ENCODE measurements at regions not wholly inside any gene's neighbourhood (a gene's known extent, or its start where the extent isn't known, plus 50 kb on each side); places are given as distances from the start of the nearest gene placed in this dataset.

GRCh38 chr6:135630789-135631376 lies 133.3 kb upstream of the AHI1 start:
- Histone ChIP-seq H3K4me3 (ENCODE audit: low read depth in 1 of 3, low read length in 3 of 3) (no peak overlapping the region), H3K9me3 (ENCODE audit: control insufficient read depth in 2 of 2, insufficient read depth in 1 of 2, low read depth in 1 of 2, low read length in 1 of 2) (no peaks in the 10 kb centered on the region), H3K27me3 (ENCODE audit: control insufficient read depth in 3 of 3, insufficient read depth in 3 of 3, low read length in 3 of 3) (no peaks in the 10 kb centered on the region), H3K36me3 (ENCODE audit: control insufficient read depth in 3 of 3, insufficient read depth in 2 of 3, low read depth in 1 of 3, low read length in 3 of 3) (no peaks in the 10 kb centered on the region), H3K27ac (ENCODE audit: low read depth in 1 of 3, low read length in 2 of 3) (no peak overlapping the region), H3K4me1 (ENCODE audit: control insufficient read depth in 3 of 3, insufficient read depth in 2 of 3, low read depth in 1 of 3, low read length in 2 of 3) (no peaks in the 10 kb centered on the region)
- no peak for FAIRE-seq
- no peak for DNase-seq
- 67 to 81% (median 78%) methylated on average over 6 of the region's 6 CpGs for WGBS, 3 donors

DNA sequence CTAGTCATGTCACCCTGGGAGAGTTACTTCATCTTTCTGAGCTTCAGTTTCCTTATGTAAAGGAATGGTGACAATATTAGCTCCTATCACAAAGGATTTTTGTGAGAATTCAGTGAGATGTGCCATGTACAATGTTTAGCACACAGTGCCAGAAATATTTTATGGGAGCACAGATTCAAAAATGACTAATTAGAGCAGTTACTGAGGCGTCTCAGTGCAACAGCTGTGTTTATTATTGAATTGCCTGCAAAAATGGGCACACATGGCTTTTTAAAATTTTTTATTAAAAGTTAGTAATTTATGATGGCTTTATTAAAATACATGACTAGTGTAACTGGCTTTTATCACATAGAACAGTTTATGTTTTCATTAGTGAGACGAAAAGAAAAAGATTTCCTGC lies 134.3 kb upstream of the AHI1 start:
- H3K27me3 ChIP-seq (ENCODE audit: control insufficient read depth in 3 of 3, insufficient read depth in 3 of 3, low read length in 3 of 3), result no peaks in the 10 kb centered on the region
- no peaks in the 10 kb centered on the region for H3K9me3 ChIP-seq (ENCODE audit: control insufficient read depth in 2 of 2, insufficient read depth in 1 of 2, low read depth in 1 of 2, low read length in 1 of 2)
- H3K4me3 ChIP-seq (ENCODE audit: low read depth in 1 of 3, low read length in 3 of 3), result no peak overlapping the region
- 70 to 84% (median 83%) methylated on average over 2 of the region's 2 CpGs for WGBS, 3 donors
- no peak for FAIRE-seq
- DNase-seq, result no peak
- no peaks in the 10 kb centered on the region for H3K36me3 ChIP-seq (ENCODE audit: control insufficient read depth in 3 of 3, insufficient read depth in 2 of 3, low read depth in 1 of 3, low read length in 3 of 3)
- no peak overlapping the region for H3K27ac ChIP-seq (ENCODE audit: low read depth in 1 of 3, low read length in 2 of 3)
- no peaks in the 10 kb centered on the region for H3K4me1 ChIP-seq (ENCODE audit: control insufficient read depth in 3 of 3, insufficient read depth in 2 of 3, low read depth in 1 of 3, low read length in 2 of 3)

DNA sequence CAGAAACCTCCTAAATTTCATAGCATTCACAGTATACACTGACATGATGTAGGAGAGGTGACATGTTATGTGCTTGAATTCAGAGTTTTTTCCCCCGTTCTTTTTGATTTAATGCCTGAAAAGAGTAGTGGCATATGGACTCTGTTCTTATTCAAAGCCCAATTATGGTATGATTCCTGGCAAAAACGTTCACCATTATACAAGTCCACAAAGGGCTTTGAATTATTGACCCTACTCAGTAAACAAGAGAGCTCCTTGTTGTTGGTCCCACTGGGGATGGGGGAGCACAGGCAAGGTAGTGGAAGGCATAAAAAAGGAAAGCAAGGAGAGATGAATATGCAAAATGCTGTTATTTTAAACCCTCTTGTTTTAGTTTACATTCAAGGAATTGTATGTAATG lies 136.0 kb upstream of the AHI1 start:
- FAIRE-seq (no peak), DNase-seq (no peak)
- Histone ChIP-seq H3K36me3 (ENCODE audit: control insufficient read depth in 3 of 3, insufficient read depth in 2 of 3, low read depth in 1 of 3, low read length in 3 of 3) (no peaks in the 10 kb centered on the region), H3K4me1 (ENCODE audit: control insufficient read depth in 3 of 3, insufficient read depth in 2 of 3, low read depth in 1 of 3, low read length in 2 of 3) (no peaks in the 10 kb centered on the region), H3K9me3 (ENCODE audit: control insufficient read depth in 2 of 2, insufficient read depth in 1 of 2, low read depth in 1 of 2, low read length in 1 of 2) (no peaks in the 10 kb centered on the region), H3K27me3 (ENCODE audit: control insufficient read depth in 3 of 3, insufficient read depth in 3 of 3, low read length in 3 of 3) (no peaks in the 10 kb centered on the region), H3K27ac (ENCODE audit: low read depth in 1 of 3, low read length in 2 of 3) (no peak overlapping the region), H3K4me3 (ENCODE audit: low read depth in 1 of 3, low read length in 3 of 3) (no peak overlapping the region)
- 42 to 48% (median 45%) methylated on average over 2 of the region's 2 CpGs for WGBS, 3 donors

- Histone ChIP-seq H3K4me1 (ENCODE audit: control insufficient read depth in 3 of 3, insufficient read depth in 2 of 3, low read depth in 1 of 3, low read length in 2 of 3) (no peaks in the 10 kb centered on the region), H3K36me3 (ENCODE audit: control insufficient read depth in 3 of 3, insufficient read depth in 2 of 3, low read depth in 1 of 3, low read length in 3 of 3) (no peaks in the 10 kb centered on the region), H3K27ac (ENCODE audit: low read depth in 1 of 3, low read length in 2 of 3) (no peak overlapping the region), H3K4me3 (ENCODE audit: low read depth in 1 of 3, low read length in 3 of 3) (no peak overlapping the region), H3K27me3 (ENCODE audit: control insufficient read depth in 3 of 3, insufficient read depth in 3 of 3, low read length in 3 of 3) (no peaks in the 10 kb centered on the region), H3K9me3 (ENCODE audit: control insufficient read depth in 2 of 2, insufficient read depth in 1 of 2, low read depth in 1 of 2, low read length in 1 of 2) (no peaks in the 10 kb centered on the region)
- no peak for DNase-seq
- FAIRE-seq, result no peak
These were observed 140.2 kb upstream of the AHI1 start for GRCh38 chr6:135637701-135638100.

GRCh38 chr6:135638108-135638507 lies 140.6 kb upstream of the AHI1 start:
- FAIRE-seq, result no peak

GRCh38 chr6:135640048-135640447 lies 142.5 kb upstream of the AHI1 start:
- H3K36me3 ChIP-seq (ENCODE audit: control insufficient read depth in 3 of 3, insufficient read depth in 2 of 3, low read depth in 1 of 3, low read length in 3 of 3), result no peaks in the 10 kb centered on the region
- 92 to 96% (median 96%) methylated on average over 2 of the region's 2 CpGs for WGBS, 3 donors
- DNase-seq (no peak), FAIRE-seq (no peak)
- H3K4me1 ChIP-seq (ENCODE audit: control insufficient read depth in 3 of 3, insufficient read depth in 2 of 3, low read depth in 1 of 3, low read length in 2 of 3), result no peaks in the 10 kb centered on the region
- no peak overlapping the region for H3K27ac ChIP-seq (ENCODE audit: low read depth in 1 of 3, low read length in 2 of 3)
- H3K9me3 ChIP-seq (ENCODE audit: control insufficient read depth in 2 of 2, insufficient read depth in 1 of 2, low read depth in 1 of 2, low read length in 1 of 2), result no peaks in the 10 kb centered on the region
- no peak overlapping the region for H3K4me3 ChIP-seq (ENCODE audit: low read depth in 1 of 3, low read length in 3 of 3)
- no peaks in the 10 kb centered on the region for H3K27me3 ChIP-seq (ENCODE audit: control insufficient read depth in 3 of 3, insufficient read depth in 3 of 3, low read length in 3 of 3)

More at GRCh38 chr6:135638108-135638507, 140.6 kb upstream of the AHI1 start:
- Histone ChIP-seq H3K36me3 (ENCODE audit: control insufficient read depth in 3 of 3, insufficient read depth in 2 of 3, low read depth in 1 of 3, low read length in 3 of 3) (no peaks in the 10 kb centered on the region), H3K4me3 (ENCODE audit: low read depth in 1 of 3, low read length in 3 of 3) (no peak overlapping the region), H3K9me3 (ENCODE audit: control insufficient read depth in 2 of 2, insufficient read depth in 1 of 2, low read depth in 1 of 2, low read length in 1 of 2) (no peaks in the 10 kb centered on the region), H3K4me1 (ENCODE audit: control insufficient read depth in 3 of 3, insufficient read depth in 2 of 3, low read depth in 1 of 3, low read length in 2 of 3) (no peaks in the 10 kb centered on the region), H3K27me3 (ENCODE audit: control insufficient read depth in 3 of 3, insufficient read depth in 3 of 3, low read length in 3 of 3) (no peaks in the 10 kb centered on the region), H3K27ac (ENCODE audit: low read depth in 1 of 3, low read length in 2 of 3) (no peak overlapping the region)
- 86 to 91% (median 86%) methylated on average over 2 of the region's 2 CpGs for WGBS, 3 donors
- DNase-seq, result no peak

DNA sequence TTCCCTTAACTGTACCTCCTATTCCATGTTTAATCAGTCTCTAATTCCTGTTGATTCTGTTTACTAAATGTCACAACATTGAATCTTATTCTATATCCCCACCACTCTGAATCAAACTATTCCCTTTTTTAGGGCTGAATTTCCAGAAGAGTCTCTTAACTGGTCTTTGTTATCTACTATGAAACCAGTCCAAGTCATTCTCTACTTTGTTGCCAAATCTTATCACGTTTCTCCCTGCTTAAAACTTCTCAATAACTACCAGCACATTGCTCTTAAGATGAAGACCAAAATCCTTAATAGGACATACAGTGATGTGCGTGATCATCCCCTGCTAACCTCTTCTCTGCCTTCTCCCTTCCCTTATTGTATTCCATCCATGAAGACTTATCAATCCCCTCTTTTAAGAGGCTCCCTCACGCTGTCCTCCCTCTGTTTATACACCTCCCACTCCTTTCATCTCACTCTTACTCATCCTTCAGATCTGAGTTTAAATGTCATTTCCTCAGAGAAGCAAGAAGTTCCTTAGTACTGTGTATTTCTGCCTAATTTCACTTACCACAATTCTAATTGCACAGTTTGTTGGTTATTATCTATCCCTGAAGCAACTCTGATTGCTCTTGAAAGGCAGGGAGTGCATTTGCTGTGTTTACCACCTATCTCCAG lies 143.0 kb upstream of the AHI1 start:
- FAIRE-seq (no peak), DNase-seq (no peak)
- no peaks in the 10 kb centered on the region for H3K9me3 ChIP-seq (ENCODE audit: control insufficient read depth in 2 of 2, insufficient read depth in 1 of 2, low read depth in 1 of 2, low read length in 1 of 2)
- WGBS, 3 donors, result 41 to 57% (median 49%) methylated on average over 3 of the region's 3 CpGs
- H3K4me1 ChIP-seq (ENCODE audit: control insufficient read depth in 3 of 3, insufficient read depth in 2 of 3, low read depth in 1 of 3, low read length in 2 of 3), result no peaks in the 10 kb centered on the region
- no peaks in the 10 kb centered on the region for H3K27me3 ChIP-seq (ENCODE audit: control insufficient read depth in 3 of 3, insufficient read depth in 3 of 3, low read length in 3 of 3)
- no peak overlapping the region for H3K27ac ChIP-seq (ENCODE audit: low read depth in 1 of 3, low read length in 2 of 3)
- H3K4me3 ChIP-seq (ENCODE audit: low read depth in 1 of 3, low read length in 3 of 3), result no peak overlapping the region
- no peaks in the 10 kb centered on the region for H3K36me3 ChIP-seq (ENCODE audit: control insufficient read depth in 3 of 3, insufficient read depth in 2 of 3, low read depth in 1 of 3, low read length in 3 of 3)

DNA sequence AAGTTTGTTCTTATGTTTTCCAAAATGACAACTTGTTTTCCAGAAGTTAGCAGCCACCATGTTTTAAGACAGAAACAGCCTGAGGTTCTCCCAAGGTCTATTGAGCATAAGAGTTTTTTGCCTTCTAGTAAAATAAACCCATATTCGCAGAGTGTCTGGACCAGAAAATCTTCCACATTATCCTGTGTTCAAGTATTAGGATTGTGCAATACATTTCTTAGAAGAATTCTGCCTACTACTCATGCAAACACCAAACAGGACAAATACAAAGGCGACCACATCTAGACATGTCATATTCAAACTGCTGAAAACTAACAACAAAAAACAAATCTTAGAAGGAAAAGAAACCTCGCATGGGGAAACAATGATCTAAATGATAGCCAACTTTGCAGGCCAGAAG lies 145.4 kb upstream of the AHI1 start:
- no peaks in the 10 kb centered on the region for H3K27me3 ChIP-seq (ENCODE audit: control insufficient read depth in 3 of 3, insufficient read depth in 3 of 3, low read length in 3 of 3)
- no peaks in the 10 kb centered on the region for H3K4me1 ChIP-seq (ENCODE audit: control insufficient read depth in 3 of 3, insufficient read depth in 2 of 3, low read depth in 1 of 3, low read length in 2 of 3)
- no peaks in the 10 kb centered on the region for H3K36me3 ChIP-seq (ENCODE audit: control insufficient read depth in 3 of 3, insufficient read depth in 2 of 3, low read depth in 1 of 3, low read length in 3 of 3)
- no peak for DNase-seq
- no peaks in the 10 kb centered on the region for H3K9me3 ChIP-seq (ENCODE audit: control insufficient read depth in 2 of 2, insufficient read depth in 1 of 2, low read depth in 1 of 2, low read length in 1 of 2)
- no peak overlapping the region for H3K4me3 ChIP-seq (ENCODE audit: low read depth in 1 of 3, low read length in 3 of 3)
- no peak for FAIRE-seq
- H3K27ac ChIP-seq (ENCODE audit: low read depth in 1 of 3, low read length in 2 of 3), result no peak overlapping the region
- 91 to 94% (median 93%) methylated on average over 3 of the region's 3 CpGs for WGBS, 3 donors

- Histone ChIP-seq H3K9me3 (ENCODE audit: control insufficient read depth in 2 of 2, insufficient read depth in 1 of 2, low read depth in 1 of 2, low read length in 1 of 2) (no peaks in the 10 kb centered on the region), H3K4me3 (ENCODE audit: low read depth in 1 of 3, low read length in 3 of 3) (no peak overlapping the region), H3K27ac (ENCODE audit: low read depth in 1 of 3, low read length in 2 of 3) (no peak overlapping the region), H3K36me3 (ENCODE audit: control insufficient read depth in 3 of 3, insufficient read depth in 2 of 3, low read depth in 1 of 3, low read length in 3 of 3) (no peaks in the 10 kb centered on the region), H3K27me3 (ENCODE audit: control insufficient read depth in 3 of 3, insufficient read depth in 3 of 3, low read length in 3 of 3) (no peaks in the 10 kb centered on the region), H3K4me1 (ENCODE audit: control insufficient read depth in 3 of 3, insufficient read depth in 2 of 3, low read depth in 1 of 3, low read length in 2 of 3) (no peaks in the 10 kb centered on the region)
- FAIRE-seq, result no peak
- no peak for DNase-seq
- 76 to 94% (median 80%) methylated on average over 3 of the region's 3 CpGs for WGBS, 3 donors
These were observed 146.9 kb upstream of the AHI1 start for GRCh38 chr6:135644394-135644793.
